ENCODE measurements at regions not wholly inside any gene's neighbourhood (a gene's known extent, or its start where the extent isn't known, plus 50 kb on each side); places are given as distances from the start of the nearest gene placed in this dataset.

DNA sequence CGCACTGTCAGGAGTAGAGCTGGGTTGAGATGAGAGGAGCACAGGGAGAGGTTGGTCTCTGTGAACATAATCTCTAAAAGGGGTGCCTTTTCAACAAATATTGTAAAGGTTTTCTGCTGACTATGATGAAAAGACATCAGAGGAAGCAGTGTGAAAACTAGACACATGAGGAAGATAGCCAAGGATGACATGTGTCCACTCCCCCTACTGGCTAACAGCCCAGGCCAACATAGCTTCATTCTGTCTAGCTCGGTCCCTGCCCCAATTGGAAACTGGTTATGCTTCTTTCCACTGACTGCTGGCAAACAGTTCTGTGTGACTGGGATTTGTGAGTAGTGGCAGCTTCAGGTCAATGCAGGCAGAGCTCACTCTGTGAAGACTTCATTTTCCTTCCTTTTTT lies 115.4 kb upstream of the ESX1 start:
- TF ChIP-seq EZH2 (IDR thresholded peaks at IDR 0.05): no peak
- TF ChIP-seq CTCF (IDR thresholded peaks at IDR 0.05): peak; percentile 18
- no peak for TF ChIP-seq EZH2phosphoT487 (IDR thresholded peaks at IDR 0.05)
